Tibial nerve (tissue), 3 donors: ENCODE measurements at regions not wholly inside any gene's neighbourhood (a gene's known extent, or its start where the extent isn't known, plus 50 kb on each side); places are given as distances from the start of the nearest gene placed in this dataset.

Source experiments
- CTCF ChIP-seq, 5 experiments: fragments of 200-600 bp in 3 of 5; fragments of 450-650 bp in 2 of 5; sonication (generic) in 3 of 5; IDR thresholded peaks; one replicate each; pipeline ENCODE4 v1.5.1; 2016 to 2019; ENCODE audit warnings: antibody characterized with exemption in 5 of 5, mild to moderate bottlenecking in 3 of 5, moderate library complexity in 2 of 5
- POLR2A ChIP-seq, 2 donors: fragments of 450-650 bp; IDR thresholded peaks; one replicate each; pipeline ENCODE4 v1.6.1; 2017; ENCODE audit warnings: antibody characterized with exemption in 2 of 2, mild to moderate bottlenecking in 2 of 2, moderate library complexity in 2 of 2

- TF ChIP-seq CTCF (IDR thresholded peaks at IDR 0.05) (no peak), POLR2A (IDR thresholded peaks at IDR 0.05) (no peak)
Observed at GRCh38 chr10:88179831-88180230, 316.4 kb downstream of the PTEN start.
